Adrenal gland (tissue), 9 donors: ENCODE measurements at regions not wholly inside any gene's neighbourhood (a gene's known extent, or its start where the extent isn't known, plus 50 kb on each side); places are given as distances from the start of the nearest gene placed in this dataset.

Source experiments
- DNase-seq, 7 donors: peaks; one replicate each; pipeline ENCODE4 v3.0.0-alpha.2; 2019 to 2020
- H3K27ac ChIP-seq, 5 donors: fragments of 200-600 bp; sonication (generic) in 4 of 5; 1 replicate in 3 of 5; 2 replicates in 2 of 5; pipeline versions ENCODE4 v1.5.1 to v1.8.0; 2016 to 2020; ENCODE audit warnings: mild to moderate bottlenecking in 1 of 5
- H3K27me3 ChIP-seq: fragments of 200-600 bp; 2 replicates; pipeline ENCODE4 v1.8.0; 2021
- H3K36me3 ChIP-seq, 2 donors: fragments of 200-600 bp; replicated peaks in 1 of 2; 1 replicate in 1 of 2; 2 replicates in 1 of 2; pipeline versions ENCODE4 v1.5.1 to v1.8.0; 2018 to 2022
- H3K4me1 ChIP-seq, 2 donors: fragments of 200-600 bp; replicated peaks in 1 of 2; 1 replicate in 1 of 2; 2 replicates in 1 of 2; pipeline versions ENCODE4 v1.5.1 to v1.8.0; 2018 to 2021
- H3K4me3 ChIP-seq, 4 donors: fragments of 200-600 bp; sonication (generic) in 3 of 4; one replicate each; pipeline ENCODE4 v1.5.1; 2016 to 2018
- H3K9me3 ChIP-seq, 3 donors: fragments of 200-600 bp; sonication (generic) in 1 of 3; replicated peaks in 1 of 3; 1 replicate in 2 of 3; 2 replicates in 1 of 3; pipeline versions ENCODE4 v1.5.1 to v1.8.0; 2016 to 2021
- POLR2A ChIP-seq, 2 donors: fragments of 450-650 bp; IDR thresholded peaks; one replicate each; pipeline ENCODE4 v1.6.1; 2017; ENCODE audit warnings: antibody characterized with exemption in 2 of 2, mild to moderate bottlenecking in 2 of 2, moderate library complexity in 1 of 2
- WGBS, 4 donors: extraction: QIAGEN DNeasy Blood & Tissue Kit in 2 of 4; methylation state at CpG; one replicate each; pipeline versions ENCODE4 v1.1.5 to v1.1.7; 2013 to 2017; 5-methylcytosine and 5-hydroxymethylcytosine counted together
- intact Hi-C, 2 donors: fragments of 100-400 bp; cut with DNase I; formaldehyde crosslinking; loops; one replicate each; pipeline versions ENCODE4 v1.14.1 to v1.15.0; 2022 to 2023
- TF ChIP-seq, protein P1 (sequence below), 6 experiments: fragments of 450-650 bp in 4 of 6; fragments of 200-600 bp in 2 of 6; sonication (generic) in 1 of 6; IDR thresholded peaks; 1 replicate in 5 of 6; 2 replicates in 1 of 6; pipeline versions ENCODE4 v1.5.1 to v1.8.0; 2016 to 2021; ENCODE audit warnings: antibody characterized with exemption in 6 of 6, mild to moderate bottlenecking in 2 of 6, moderate library complexity in 1 of 6
- donor health status: healthy with polysubstance abuse.
- donor health status: Bipolar disorder and iron deficiency.
- donor health status: DM: yes; HTN: yes; CAD: no.
- donor health status: DM: no; HTN: no; CAD: no.
- donor health status: DM: no; HTN: no; CAD: no.

DNA sequence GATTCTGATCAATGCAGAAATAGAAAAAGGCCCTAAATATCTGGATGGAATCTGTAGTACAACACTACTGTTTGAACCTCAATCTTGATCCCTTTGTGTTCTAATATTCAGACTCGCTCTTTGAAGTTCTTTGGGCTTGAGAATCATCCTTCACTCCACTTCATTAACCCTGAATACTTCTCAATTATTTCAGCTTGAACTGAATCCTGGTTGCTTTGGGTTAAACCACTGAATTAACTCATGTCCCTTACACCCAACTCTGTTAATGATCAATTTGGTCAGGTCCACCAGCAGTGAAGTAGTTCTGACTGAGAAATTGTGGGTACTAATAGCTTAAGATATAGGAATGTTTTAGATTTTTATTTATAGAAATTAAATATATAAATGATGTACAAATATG is 1707.2 kb upstream of the ACO1 start:
- Histone ChIP-seq H3K4me3 (no peak overlapping the region), H3K4me1 (no peaks in the 10 kb centered on the region), H3K9me3 (no peaks in the 10 kb centered on the region), H3K27me3 (no peaks in the 10 kb centered on the region), H3K36me3 (no peaks in the 10 kb centered on the region), H3K27ac (no peak overlapping the region)
- no peak for DNase-seq
- WGBS, 4 donors, result 0 to 64% (median 39%) methylated on average over 1 of the region's 1 CpG
- intact Hi-C loops, result no loop called here
- TF ChIP-seq POLR2A (IDR thresholded peaks at IDR 0.05), result no peak
- TF ChIP-seq, protein P1, sequence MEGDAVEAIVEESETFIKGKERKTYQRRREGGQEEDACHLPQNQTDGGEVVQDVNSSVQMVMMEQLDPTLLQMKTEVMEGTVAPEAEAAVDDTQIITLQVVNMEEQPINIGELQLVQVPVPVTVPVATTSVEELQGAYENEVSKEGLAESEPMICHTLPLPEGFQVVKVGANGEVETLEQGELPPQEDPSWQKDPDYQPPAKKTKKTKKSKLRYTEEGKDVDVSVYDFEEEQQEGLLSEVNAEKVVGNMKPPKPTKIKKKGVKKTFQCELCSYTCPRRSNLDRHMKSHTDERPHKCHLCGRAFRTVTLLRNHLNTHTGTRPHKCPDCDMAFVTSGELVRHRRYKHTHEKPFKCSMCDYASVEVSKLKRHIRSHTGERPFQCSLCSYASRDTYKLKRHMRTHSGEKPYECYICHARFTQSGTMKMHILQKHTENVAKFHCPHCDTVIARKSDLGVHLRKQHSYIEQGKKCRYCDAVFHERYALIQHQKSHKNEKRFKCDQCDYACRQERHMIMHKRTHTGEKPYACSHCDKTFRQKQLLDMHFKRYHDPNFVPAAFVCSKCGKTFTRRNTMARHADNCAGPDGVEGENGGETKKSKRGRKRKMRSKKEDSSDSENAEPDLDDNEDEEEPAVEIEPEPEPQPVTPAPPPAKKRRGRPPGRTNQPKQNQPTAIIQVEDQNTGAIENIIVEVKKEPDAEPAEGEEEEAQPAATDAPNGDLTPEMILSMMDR (IDR thresholded peaks at IDR 0.05), result no peak

DNA sequence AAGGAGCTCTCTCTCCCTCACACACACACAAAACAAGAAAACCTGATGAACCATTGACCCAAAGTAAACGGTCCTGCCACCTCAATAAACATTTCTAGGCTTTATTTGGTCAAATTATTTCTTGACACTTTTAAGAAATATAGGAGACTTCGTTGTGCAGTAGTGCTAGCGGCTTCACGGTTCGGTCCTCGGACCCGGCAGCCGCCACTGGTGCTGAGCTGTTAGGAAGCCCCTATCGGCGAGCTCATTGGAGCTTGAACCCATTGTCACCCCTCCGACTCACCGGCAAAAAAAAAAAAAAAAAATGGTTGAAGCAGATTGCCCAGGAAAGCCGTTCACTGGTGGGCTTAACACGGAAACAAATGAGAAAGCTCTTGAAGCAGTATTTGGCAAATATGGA is 1695.6 kb upstream of the ACO1 start:
- Histone ChIP-seq H3K9me3 (no peaks in the 10 kb centered on the region), H3K4me3 (no peak overlapping the region), H3K4me1 (no peaks in the 10 kb centered on the region), H3K27me3 (no peaks in the 10 kb centered on the region), H3K36me3 (no peaks in the 10 kb centered on the region), H3K27ac (no peak overlapping the region)
- peak in 1 of 7 donors; percentile 16 for DNase-seq
- TF ChIP-seq, protein P1 (IDR thresholded peaks at IDR 0.05), result no peak
- no peak for TF ChIP-seq POLR2A (IDR thresholded peaks at IDR 0.05)
- intact Hi-C loops, result no loop called here
- 84 to 93% (median 91%) methylated on average over 14 of the region's 14 CpGs for WGBS, 4 donors

DNA sequence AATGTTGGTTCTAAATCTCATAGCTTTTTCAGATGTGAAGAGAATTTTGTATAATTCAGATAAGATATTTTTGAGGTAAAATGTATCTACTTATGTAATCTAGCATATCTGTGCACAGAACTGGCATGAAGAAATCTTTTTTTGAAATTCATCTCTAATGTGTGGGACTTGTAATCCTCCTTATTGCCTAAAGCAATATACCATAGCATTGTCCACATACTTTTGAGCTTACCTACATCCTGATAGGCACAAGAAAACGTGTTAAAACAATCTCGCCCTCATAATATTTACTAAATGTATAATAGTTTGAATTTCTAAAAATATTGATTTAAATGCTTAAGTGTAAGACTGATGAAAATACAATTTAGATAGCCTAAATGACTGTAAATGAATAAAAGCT is 1686.5 kb upstream of the ACO1 start:
- no peak for TF ChIP-seq POLR2A (IDR thresholded peaks at IDR 0.05)
- TF ChIP-seq, protein P1 (IDR thresholded peaks at IDR 0.05), result no peak
- Histone ChIP-seq H3K9me3 (no peaks in the 10 kb centered on the region), H3K4me1 (no peaks in the 10 kb centered on the region), H3K27ac (no peak overlapping the region), H3K36me3 (no peaks in the 10 kb centered on the region), H3K27me3 (no peaks in the 10 kb centered on the region), H3K4me3 (no peak overlapping the region)
- WGBS, 4 donors, result 48 to 60% (median 54%) methylated on average over 2 of the region's 2 CpGs
- DNase-seq, result no peak
- intact Hi-C loops, result no loop called here

DNA sequence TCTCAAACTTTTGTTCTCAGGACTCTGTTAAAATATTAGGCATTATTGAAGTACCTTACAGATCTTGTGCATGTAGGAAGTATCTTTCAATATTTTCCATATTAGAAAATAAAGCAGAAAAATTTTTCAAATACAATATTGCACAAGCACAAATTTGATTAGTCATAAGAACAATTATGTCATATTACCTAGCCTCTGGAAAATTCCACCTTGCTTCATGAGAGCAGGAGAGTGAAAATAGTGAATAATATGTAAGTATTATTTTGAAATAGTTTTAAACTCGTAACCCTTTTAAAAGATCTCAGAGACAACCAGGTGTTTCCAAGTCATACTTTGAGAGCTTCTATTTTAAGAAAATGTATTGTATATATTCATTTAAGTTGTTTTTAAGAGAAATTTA is 1672.9 kb upstream of the ACO1 start:
- Histone ChIP-seq H3K4me1 (no peaks in the 10 kb centered on the region), H3K4me3 (no peak overlapping the region), H3K27me3 (no peaks in the 10 kb centered on the region), H3K9me3 (no peaks in the 10 kb centered on the region), H3K27ac (no peak overlapping the region), H3K36me3 (no peaks in the 10 kb centered on the region)
- intact Hi-C loops, result no loop called here
- 69 to 86% (median 83%) methylated on average over 1 of the region's 1 CpG for WGBS, 4 donors
- no peak for DNase-seq
- TF ChIP-seq, protein P1 (IDR thresholded peaks at IDR 0.05), result no peak
- TF ChIP-seq POLR2A (IDR thresholded peaks at IDR 0.05), result no peak
